NCI-H526 (cell line): ENCODE measurements at regions not wholly inside any gene's neighbourhood (a gene's known extent, or its start where the extent isn't known, plus 50 kb on each side); places are given as distances from the start of the nearest gene placed in this dataset.
"Not testable (repeated sequence)": the region's sequence is repeated elsewhere in the genome, so short reads cannot be mapped to it uniquely, and the experiment has no call there.

Source experiments
- DNase-seq, 2 experiments: peaks; one replicate each; lab custom pipeline; 2025; lab: John Stamatoyannopoulos, UW

DNA sequence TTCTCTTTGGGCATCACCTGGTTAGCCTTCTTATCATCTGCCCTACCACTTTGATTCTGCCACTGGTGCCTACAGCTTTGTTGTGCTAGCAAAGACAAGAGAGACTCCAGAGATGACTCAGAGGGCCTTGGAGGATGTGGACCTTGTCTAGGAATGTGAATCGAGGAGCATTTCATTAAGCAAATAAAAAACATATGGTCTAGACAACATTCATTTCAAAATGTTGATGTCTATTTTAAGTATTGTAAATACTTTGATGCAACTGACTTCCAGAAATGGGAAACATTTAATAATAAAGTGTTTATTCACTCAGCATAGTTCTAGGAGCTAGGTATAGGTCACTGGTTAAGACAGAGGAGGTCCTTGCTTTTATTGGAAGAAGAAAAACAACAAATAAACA lies 195.5 kb downstream of the CDCA7 start:
- no peak for DNase-seq

DNA sequence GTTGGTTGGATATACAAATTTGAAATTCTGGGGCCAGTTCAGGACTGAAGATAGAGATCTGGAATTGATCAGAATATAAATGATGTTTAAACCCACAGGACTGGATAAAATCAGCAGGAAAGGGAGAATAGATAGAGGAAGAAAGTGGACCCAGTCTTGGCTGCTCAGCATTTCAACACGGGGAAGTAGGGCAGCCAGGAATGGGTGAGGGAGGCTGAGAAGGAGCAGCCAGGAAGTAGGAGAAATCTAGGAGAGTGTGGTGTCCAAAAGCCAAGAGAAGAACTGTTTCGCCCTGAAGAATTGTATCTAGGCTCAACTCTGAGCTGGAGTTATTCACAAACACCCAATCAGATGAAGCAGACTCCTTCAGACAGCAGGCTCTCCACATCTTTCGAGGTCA lies 197.9 kb downstream of the CDCA7 start:
- no peak for DNase-seq

GRCh38 chr2:173553593-173553992 lies 198.9 kb downstream of the CDCA7 start:
- DNase-seq, result no peak

- DNase-seq, result peak; percentile 3 to 14
Measured at GRCh38 chr2:173555833-173556232, 201.2 kb downstream of the CDCA7 start.

GRCh38 chr2:173556816-173557215 lies 202.1 kb downstream of the CDCA7 start:
- DNase-seq, result no peak

DNA sequence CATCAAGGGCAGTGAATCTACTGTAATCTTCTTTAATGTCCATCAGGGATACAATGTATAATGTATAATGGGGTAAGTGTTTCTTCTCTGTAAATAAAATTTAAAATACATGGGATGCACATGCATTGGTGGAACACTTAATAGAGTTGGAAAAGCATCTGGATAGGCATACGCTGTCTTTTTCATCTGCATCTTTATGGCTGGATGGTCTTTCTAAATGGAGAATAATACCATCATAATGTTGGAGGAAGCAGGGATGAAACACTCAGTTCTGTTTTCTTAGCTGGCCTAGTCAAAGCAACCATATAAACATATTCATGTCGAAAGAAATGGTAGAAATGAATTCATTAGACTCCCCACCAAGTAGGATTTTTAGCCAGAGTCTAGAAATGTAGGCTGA lies 202.8 kb downstream of the CDCA7 start:
- no peak for DNase-seq

DNA sequence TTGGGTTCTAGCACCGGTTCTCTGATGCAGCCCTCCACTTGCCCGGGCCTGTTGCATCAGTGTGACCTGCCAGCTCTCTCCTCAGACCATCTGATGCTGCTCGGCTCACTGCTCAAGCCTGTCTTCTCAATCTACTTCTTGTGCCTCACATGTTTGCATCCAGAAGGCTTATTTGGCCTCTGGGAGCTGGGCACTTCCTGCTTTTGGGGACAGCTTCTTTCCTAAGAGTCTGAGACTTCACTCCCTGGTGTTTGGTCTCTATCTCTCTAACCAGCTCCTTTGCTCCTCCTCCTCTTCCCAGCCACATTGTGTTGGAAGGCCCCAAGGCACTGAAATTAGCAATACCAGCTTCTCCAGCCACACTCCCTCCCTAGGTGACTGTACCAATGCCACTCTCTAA lies 212.8 kb downstream of the CDCA7 start:
- no peak for DNase-seq

- peak; percentile 17 to 38 for DNase-seq
Measured at GRCh38 chr2:173568054-173568453, 213.4 kb downstream of the CDCA7 start.

DNA sequence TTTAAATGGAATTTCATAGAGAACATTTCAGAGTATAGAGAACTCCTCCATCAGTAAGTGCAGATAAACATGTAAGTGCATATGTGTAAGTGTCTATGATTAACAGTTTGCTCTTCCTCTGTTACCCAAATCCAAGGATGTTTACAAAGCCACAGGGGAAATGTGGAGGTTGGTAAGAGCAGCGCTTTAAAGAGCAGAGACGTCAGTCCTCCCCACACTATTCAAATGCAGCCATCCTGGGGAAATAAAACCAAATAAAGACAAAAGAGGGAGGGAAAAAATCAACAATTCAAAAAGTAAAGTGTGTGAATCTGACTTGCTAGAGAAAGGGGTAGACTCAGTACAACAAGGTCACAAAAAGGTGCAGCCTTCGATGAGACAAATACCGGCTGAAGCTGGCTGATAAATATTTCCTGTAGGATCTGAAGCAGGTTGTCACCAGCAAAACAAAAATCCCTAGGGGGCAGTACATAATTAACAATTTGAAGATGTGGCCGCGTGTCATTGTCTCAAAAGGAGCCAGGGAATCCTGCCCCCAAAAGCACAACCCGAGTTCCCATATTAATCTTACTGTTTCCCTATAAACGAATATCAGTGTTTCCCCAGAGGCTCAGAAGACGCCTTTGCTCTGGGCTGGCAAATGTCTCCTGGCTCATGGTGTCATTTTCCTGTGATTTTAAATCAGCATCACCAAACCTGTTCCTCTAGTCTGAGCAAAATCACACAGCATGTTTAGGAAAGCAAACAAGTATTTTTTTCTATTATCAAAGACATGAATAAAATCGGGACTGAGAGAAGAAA lies 216.5 kb downstream of the CDCA7 start:
- peak; percentile 49 to 84 for DNase-seq

DNA sequence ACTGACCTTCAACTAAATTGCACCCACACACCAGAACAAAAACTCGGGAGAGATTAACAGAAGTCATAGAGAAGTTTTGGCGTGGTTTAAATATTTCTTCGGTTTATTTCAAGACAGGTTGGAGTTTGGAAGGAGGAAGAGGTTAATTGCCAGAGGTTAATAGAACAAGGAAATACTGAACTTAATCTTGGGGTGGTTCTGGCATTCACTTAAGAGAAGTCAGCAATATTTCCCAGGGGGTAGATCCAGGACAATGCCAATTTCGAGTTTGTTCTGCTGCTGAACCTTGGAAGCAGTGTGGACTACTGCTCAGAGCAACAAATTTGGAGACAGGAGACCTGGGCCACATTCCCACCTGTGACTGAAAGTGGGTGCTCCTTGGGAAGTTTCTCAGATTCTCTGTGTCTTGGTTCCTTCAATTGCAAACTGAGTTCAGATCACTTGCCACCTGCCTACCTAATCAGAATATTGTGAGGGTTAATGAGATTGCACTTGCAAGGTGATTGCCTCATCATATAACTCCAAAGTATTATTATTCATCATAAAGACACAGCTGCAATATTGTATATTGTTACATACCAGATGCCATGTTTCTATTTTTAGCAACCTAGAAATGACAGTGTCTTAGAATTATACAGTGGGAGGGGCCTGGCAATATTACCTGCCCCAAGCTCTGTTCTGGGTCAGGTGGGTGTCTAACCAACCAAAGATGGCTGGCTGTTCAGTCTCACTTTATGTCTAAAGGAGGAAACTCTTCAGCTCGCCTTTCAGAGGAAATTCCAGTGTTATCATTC lies 217.4 kb downstream of the CDCA7 start:
- peak in 1 of 2 experiments; percentile 26 for DNase-seq

- DNase-seq, result no peak
Measured at GRCh38 chr2:173572848-173573247, 218.2 kb downstream of the CDCA7 start.

DNA sequence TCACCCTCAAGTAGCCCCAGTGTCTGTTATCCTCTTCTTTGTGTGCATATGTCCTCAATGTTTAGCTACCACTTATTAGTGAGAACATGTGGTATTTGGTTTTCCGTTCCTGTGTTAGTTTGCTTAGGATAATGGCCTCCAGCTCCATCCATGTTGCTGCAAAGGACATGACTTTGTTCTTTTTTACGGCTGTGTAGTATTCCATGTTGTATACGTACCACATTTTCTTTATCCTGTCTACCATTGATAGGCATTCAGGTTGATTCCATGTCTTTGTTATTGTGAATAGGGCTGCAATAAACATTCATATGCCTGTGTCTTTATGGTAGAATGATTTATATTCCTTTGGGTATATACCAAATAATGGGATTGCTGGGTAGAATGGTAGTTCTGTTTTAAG lies 219.1 kb downstream of the CDCA7 start:
- DNase-seq, result not testable (repeated sequence)

DNA sequence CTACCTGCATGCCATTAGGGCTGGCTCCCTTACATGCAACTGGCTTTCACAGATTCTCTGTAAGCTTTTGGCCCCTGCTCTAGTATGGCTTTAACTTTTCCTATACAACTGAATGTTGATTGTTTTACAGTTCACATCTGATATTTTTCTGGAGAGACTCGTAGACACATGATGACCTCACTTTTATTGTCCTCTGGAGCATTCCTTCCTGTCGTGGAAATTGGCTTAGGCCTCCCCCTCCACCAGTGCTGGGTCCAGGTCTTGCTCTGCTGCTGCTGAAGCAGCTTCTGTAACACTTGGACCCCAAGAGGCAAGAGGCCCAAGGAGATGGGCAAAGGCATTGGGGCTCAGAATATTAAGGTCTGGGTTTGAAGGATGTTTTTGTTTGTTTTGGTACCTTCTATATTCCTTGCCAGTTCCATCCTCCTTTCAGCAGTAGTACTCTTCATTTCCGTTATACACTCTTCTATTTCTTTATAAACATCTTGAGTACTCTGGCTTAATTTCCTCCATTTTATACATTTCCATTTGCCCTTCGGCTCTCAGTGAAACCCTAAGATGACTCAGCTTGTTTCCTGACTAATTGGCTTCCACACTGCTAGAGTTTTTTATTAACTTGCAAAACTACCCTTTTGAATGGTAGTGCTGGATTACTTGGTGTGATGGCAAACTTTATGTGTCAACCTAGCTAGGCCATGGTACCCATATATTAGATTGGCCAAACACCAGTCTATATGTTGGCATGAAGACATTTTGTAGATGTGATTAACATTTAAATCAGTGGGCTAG lies 219.8 kb downstream of the CDCA7 start:
- DNase-seq, result no peak

DNA sequence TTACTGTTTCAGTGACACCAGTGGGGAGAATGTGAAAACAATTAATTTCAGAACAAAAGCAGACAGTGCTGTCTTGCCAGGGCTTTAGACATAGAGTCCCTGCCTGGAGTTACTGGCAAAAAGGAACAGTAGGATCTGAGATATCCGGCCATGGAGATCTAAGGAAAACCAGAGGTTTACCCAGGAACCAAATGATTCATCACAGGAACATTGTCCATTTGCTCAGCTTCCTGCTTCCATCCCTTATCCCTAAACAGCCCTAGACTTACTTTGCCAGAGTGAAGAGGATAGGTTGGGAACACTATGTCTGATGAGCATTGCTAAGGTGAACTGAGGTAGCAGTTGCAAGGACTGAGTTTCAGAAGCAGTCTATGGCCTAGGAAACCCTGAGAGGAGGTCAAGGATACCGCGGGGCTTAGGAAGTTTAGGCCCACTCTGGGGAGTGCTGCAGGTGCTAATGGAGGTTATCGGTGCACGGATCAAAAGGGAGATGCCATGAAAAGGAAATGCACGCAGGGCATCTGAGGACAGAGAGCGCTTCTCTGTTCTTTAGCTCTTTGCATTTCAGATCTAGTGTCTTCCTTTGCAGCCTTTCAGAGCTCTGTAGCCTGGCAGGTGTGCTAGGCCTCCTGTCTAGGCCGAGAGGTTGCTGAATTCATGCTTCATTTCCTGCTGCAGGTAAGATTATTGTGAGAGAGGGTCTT lies 223.9 kb downstream of the CDCA7 start:
- DNase-seq, result peak in 1 of 2 experiments; percentile 4

- no peak for DNase-seq
Measured at GRCh38 chr2:173580351-173580750, 225.7 kb downstream of the CDCA7 start.

- no peak for DNase-seq
Measured at GRCh38 chr2:173580956-173581355, 226.3 kb downstream of the CDCA7 start.

GRCh38 chr2:173583196-173583595 lies 228.5 kb downstream of the CDCA7 start:
- DNase-seq, result no peak

DNA sequence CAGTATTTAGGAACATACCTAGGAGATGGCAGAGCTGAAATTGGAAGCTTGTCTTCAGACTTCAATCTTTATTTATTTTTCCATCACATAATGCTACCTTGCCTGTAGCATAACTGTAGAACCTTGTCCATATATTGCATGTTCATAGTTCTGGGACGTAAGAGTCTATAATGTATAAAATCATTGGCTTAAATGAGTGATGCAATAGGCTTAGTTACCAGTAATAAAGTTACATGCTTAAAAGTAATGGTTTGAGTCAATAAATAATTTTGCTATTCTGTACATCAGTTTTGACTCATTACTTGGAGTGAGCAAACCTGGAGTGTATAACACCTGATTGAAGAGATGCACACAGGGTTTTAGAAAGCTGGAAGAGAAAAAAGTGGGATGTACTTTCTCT lies 229.3 kb downstream of the CDCA7 start:
- no peak for DNase-seq

- no peak for DNase-seq
Measured at GRCh38 chr2:173584676-173585458, 230.2 kb downstream of the CDCA7 start.

DNA sequence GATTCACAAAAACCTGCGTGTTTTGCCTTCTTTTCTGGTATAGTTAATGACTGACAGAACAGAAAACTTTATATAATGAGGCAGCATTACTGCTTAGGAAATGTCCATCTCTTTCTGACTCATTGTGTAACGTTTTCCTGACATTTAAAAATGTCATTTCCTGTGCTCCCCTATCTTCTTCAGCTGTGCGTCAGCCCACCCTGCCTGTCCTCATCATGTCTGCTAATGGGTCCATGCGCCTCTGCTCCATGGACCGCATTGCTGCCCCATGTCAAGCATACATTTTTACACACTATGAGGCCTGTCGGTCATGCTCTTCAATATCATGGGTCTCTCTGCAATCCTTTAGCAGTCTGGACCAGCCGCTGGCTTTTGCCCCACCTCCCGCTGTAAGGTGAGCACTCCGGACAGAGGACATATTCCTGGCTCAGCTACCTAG lies 234.3 kb downstream of the CDCA7 start:
- DNase-seq, result no peak
